HG02973 (cell line): ENCODE measurements at regions not wholly inside any gene's neighbourhood (a gene's known extent, or its start where the extent isn't known, plus 50 kb on each side); places are given as distances from the start of the nearest gene placed in this dataset.

Source experiments
- ATAC-seq: cut with Tn5 transposase; IDR thresholded peaks from one replicate; pipeline ENCODE4 v1.9.1; 2021; ENCODE audit warnings: moderate library complexity; ENCODE audit not compliant: unreplicated experiment

DNA sequence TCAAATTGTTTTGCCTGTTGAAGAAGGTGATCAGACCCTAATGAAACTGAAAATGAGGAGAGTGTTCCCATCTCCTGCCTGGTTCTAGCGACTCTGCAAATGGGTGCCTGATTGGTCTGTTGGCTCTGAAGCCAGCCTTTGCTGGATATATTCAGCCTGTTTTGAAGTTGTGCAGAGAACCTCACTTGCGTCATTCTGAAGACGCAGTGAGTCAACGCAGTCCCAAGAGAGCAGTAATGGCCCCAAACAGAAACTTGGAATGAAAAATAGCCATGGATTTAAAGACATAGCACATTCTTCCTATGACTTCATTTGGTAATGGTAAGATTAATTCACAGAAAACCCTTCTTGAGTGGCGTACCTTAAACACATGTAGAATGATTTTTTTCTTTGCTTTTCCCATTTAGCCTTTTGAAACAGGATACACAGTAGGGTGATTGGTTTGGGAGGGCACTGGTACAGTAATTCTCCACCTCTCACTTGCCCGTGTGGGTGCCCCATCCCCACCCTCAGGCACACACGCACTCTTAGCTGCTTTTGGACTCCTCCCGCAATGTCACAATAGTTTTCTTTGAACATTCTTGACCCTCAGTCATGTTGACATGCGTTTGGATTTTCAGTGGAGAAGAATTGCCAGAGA, 54.1 kb upstream of the ABL1 start:
- ATAC-seq = no peak

GRCh38 chr9:130781569-130781968, 53.5 kb upstream of the ABL1 start:
- no peak for ATAC-seq

- ATAC-seq = no peak
Observed at GRCh38 chr9:130782886-130783530, 52.0 kb upstream of the ABL1 start.

DNA sequence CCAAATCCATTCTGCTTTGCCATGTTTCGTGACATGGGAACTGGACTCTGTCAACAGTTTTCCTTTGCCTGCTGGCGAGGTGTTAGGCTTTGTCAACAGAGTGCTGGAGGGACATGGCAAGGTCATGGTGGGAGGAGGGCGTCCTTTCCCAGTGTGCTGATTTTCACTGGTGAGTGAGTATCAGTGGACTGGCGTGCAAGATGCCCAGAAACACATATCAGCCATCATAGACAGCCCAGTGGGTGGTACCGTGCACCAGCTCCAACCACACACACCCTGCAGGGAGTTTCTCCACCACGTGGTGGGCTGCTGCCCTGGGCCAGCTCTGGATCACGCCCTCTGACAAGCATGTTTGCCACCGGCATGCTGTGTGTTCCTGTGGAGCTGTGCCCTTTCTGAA, 50.0 kb upstream of the ABL1 start:
- ATAC-seq = no peak
